Body of pancreas (tissue), 4 donors: ENCODE measurements at regions not wholly inside any gene's neighbourhood (a gene's known extent, or its start where the extent isn't known, plus 50 kb on each side); places are given as distances from the start of the nearest gene placed in this dataset.

ENCODE experiments used
- CTCF ChIP-seq, 7 experiments: fragments of 450-650 bp in 4 of 7; fragments of 200-600 bp in 3 of 7; sonication (generic) in 3 of 7; IDR thresholded peaks; one replicate each; pipeline ENCODE4 v1.5.1; 2016 to 2019; ENCODE audit warnings: antibody characterized with exemption in 7 of 7
- POLR2A ChIP-seq, 3 donors: fragments of 450-650 bp; IDR thresholded peaks; one replicate each; pipeline ENCODE4 v1.6.1; 2016; ENCODE audit warnings: antibody characterized with exemption in 3 of 3, mild to moderate bottlenecking in 2 of 3

GRCh38 chr20:60795651-60796050 is 456.4 kb upstream of the CDH4 start:
- TF ChIP-seq POLR2A (IDR thresholded peaks at IDR 0.05) (no peak), CTCF (IDR thresholded peaks at IDR 0.05) (no peak)
